Liver (tissue), 3 donors: ENCODE measurements at regions not wholly inside any gene's neighbourhood (a gene's known extent, or its start where the extent isn't known, plus 50 kb on each side); places are given as distances from the start of the nearest gene placed in this dataset.

Source experiments
- HNF4G ChIP-seq: IDR thresholded peaks from 2 replicates; pipeline ENCODE4 v1.6.1; 2016; ENCODE audit warnings: antibody characterized with exemption
- MAX ChIP-seq: IDR thresholded peaks from 2 replicates; pipeline ENCODE4 v1.6.1; 2016; ENCODE audit warnings: antibody characterized with exemption
- RAD21 ChIP-seq, 2 donors: IDR thresholded peaks; 2 replicates each; pipeline ENCODE4 v1.6.1; 2016; ENCODE audit warnings: antibody characterized with exemption in 2 of 2, mild to moderate bottlenecking in 2 of 2
- TAF1 ChIP-seq: conservative IDR thresholded peaks from 2 replicates; pipeline ENCODE4 v1.6.1; 2016; ENCODE audit warnings: antibody characterized with exemption, mild to moderate bottlenecking
- TF ChIP-seq, protein P1 (sequence below): IDR thresholded peaks from 2 replicates; pipeline ENCODE4 v1.6.1; 2016; ENCODE audit warnings: antibody characterized with exemption
- TF ChIP-seq, protein P2 (sequence below): fragments of 150-350 bp; IDR thresholded peaks from 2 replicates; pipeline ENCODE4 v1.5.1; 2017; ENCODE audit warnings: improper control_type of control experiment, low read depth, low read length; ENCODE audit not compliant: missing input control
- donor health status: healthy.
- donor health status: healthy.

DNA sequence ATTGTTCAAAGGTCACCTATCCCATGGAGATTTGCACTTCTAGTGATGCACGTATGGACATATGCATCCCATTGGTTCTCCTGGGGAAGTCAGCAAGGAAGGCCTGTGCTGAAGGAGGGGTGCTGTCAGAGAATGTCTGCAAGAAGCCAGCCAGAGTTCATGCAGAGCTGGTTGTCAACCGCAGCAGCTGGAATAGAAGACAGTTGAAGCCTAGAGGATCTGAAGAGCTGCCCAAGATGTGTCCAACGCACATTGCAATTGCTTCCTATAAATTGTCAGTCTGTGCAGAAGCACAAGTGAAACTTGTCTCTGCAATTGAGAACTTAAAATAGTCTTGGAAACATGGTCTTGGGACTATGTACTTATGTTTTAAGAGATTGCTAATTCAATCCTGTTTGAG lies 82.1 kb upstream of the CNTNAP4 start:
- TF ChIP-seq, protein P1, sequence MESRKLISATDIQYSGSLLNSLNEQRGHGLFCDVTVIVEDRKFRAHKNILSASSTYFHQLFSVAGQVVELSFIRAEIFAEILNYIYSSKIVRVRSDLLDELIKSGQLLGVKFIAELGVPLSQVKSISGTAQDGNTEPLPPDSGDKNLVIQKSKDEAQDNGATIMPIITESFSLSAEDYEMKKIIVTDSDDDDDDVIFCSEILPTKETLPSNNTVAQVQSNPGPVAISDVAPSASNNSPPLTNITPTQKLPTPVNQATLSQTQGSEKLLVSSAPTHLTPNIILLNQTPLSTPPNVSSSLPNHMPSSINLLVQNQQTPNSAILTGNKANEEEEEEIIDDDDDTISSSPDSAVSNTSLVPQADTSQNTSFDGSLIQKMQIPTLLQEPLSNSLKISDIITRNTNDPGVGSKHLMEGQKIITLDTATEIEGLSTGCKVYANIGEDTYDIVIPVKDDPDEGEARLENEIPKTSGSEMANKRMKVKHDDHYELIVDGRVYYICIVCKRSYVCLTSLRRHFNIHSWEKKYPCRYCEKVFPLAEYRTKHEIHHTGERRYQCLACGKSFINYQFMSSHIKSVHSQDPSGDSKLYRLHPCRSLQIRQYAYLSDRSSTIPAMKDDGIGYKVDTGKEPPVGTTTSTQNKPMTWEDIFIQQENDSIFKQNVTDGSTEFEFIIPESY: no peak
- TF ChIP-seq HNF4G (no peak), TAF1 (no peak), MAX (no peak), RAD21 (IDR thresholded peaks at IDR 0.05) (no peak)
- TF ChIP-seq, protein P2, sequence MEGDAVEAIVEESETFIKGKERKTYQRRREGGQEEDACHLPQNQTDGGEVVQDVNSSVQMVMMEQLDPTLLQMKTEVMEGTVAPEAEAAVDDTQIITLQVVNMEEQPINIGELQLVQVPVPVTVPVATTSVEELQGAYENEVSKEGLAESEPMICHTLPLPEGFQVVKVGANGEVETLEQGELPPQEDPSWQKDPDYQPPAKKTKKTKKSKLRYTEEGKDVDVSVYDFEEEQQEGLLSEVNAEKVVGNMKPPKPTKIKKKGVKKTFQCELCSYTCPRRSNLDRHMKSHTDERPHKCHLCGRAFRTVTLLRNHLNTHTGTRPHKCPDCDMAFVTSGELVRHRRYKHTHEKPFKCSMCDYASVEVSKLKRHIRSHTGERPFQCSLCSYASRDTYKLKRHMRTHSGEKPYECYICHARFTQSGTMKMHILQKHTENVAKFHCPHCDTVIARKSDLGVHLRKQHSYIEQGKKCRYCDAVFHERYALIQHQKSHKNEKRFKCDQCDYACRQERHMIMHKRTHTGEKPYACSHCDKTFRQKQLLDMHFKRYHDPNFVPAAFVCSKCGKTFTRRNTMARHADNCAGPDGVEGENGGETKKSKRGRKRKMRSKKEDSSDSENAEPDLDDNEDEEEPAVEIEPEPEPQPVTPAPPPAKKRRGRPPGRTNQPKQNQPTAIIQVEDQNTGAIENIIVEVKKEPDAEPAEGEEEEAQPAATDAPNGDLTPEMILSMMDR: no peak
